ENCODE measurements at regions not wholly inside any gene's neighbourhood (a gene's known extent, or its start where the extent isn't known, plus 50 kb on each side); places are given as distances from the start of the nearest gene placed in this dataset.

- Histone ChIP-seq H3K4me3 (ENCODE audit: low read depth, low read length) (no peak overlapping the region), H3K27ac (ENCODE audit: insufficient read depth, low read length, poor library complexity, severe bottlenecking) (no peak overlapping the region), H3K36me3 (ENCODE audit: control insufficient read depth, insufficient read depth, low read length) (no peaks in the 10 kb centered on the region), H3K27me3 (ENCODE audit: control insufficient read depth, insufficient read depth, low read length) (no peaks in the 10 kb centered on the region), H3K9me3 (ENCODE audit: control insufficient read depth in 2 of 2, low read length in 2 of 2) (no peaks in the 10 kb centered on the region), H3K4me1 (ENCODE audit: control insufficient read depth, insufficient read depth, low read length, poor library complexity, severe bottlenecking) (no peaks in the 10 kb centered on the region)
- no peaks in the 10 kb centered on the region for H3K27me3 Mint-ChIP-seq
- DNase-seq (no peak), ATAC-seq (ENCODE audit: low read depth in 2 of 2) (no peak)
- no peak overlapping the region for H3K27ac Mint-ChIP-seq
- no peaks in the 10 kb centered on the region for H3K36me3 Mint-ChIP-seq
- H3K4me3 Mint-ChIP-seq, result no peak overlapping the region
- no peaks in the 10 kb centered on the region for H3K4me1 Mint-ChIP-seq
- peaks cover 0 to 2% (median 0%) of the 10 kb centered on the region in 7 donors for H3K9me3 Mint-ChIP-seq
Measured at GRCh38 chr18:51721996-51722395, 524.5 kb upstream of the MEX3C start.

- H3K9me3 Mint-ChIP-seq, result peaks cover 0 to 2% (median 0%) of the 10 kb centered on the region in 7 donors
- Histone ChIP-seq H3K36me3 (ENCODE audit: control insufficient read depth, insufficient read depth, low read length) (no peaks in the 10 kb centered on the region), H3K27me3 (ENCODE audit: control insufficient read depth, insufficient read depth, low read length) (no peaks in the 10 kb centered on the region), H3K27ac (ENCODE audit: insufficient read depth, low read length, poor library complexity, severe bottlenecking) (no peak overlapping the region), H3K9me3 (ENCODE audit: control insufficient read depth in 2 of 2, low read length in 2 of 2) (no peaks in the 10 kb centered on the region), H3K4me3 (ENCODE audit: low read depth, low read length) (no peak overlapping the region), H3K4me1 (ENCODE audit: control insufficient read depth, insufficient read depth, low read length, poor library complexity, severe bottlenecking) (no peaks in the 10 kb centered on the region)
- DNase-seq, result no peak
- no peak overlapping the region for H3K27ac Mint-ChIP-seq
- ATAC-seq (ENCODE audit: low read depth in 2 of 2), result no peak
- H3K36me3 Mint-ChIP-seq, result no peaks in the 10 kb centered on the region
- H3K27me3 Mint-ChIP-seq, result no peaks in the 10 kb centered on the region
- no peak overlapping the region for H3K4me3 Mint-ChIP-seq
- no peaks in the 10 kb centered on the region for H3K4me1 Mint-ChIP-seq
Measured at GRCh38 chr18:51724790-51725721, 527.6 kb upstream of the MEX3C start.

- DNase-seq, result no peak
- H3K4me1 Mint-ChIP-seq, result no peaks in the 10 kb centered on the region
- no peaks in the 10 kb centered on the region for H3K27me3 Mint-ChIP-seq
- no peaks in the 10 kb centered on the region for H3K36me3 Mint-ChIP-seq
- ATAC-seq (ENCODE audit: low read depth in 2 of 2), result no peak
- H3K27ac Mint-ChIP-seq, result no peak overlapping the region
- H3K9me3 Mint-ChIP-seq, result peaks cover 0 to 2% (median 0%) of the 10 kb centered on the region in 7 donors
- Histone ChIP-seq H3K4me1 (ENCODE audit: control insufficient read depth, insufficient read depth, low read length, poor library complexity, severe bottlenecking) (no peaks in the 10 kb centered on the region), H3K4me3 (ENCODE audit: low read depth, low read length) (no peak overlapping the region), H3K9me3 (ENCODE audit: control insufficient read depth in 2 of 2, low read length in 2 of 2) (no peaks in the 10 kb centered on the region), H3K27me3 (ENCODE audit: control insufficient read depth, insufficient read depth, low read length) (no peaks in the 10 kb centered on the region), H3K36me3 (ENCODE audit: control insufficient read depth, insufficient read depth, low read length) (no peaks in the 10 kb centered on the region), H3K27ac (ENCODE audit: insufficient read depth, low read length, poor library complexity, severe bottlenecking) (no peak overlapping the region)
- no peak overlapping the region for H3K4me3 Mint-ChIP-seq
Measured at GRCh38 chr18:51726614-51727013, 529.1 kb upstream of the MEX3C start.

GRCh38 chr18:51727780-51728179 is 530.3 kb upstream of the MEX3C start:
- Mint-ChIP-seq H3K27ac (no peak overlapping the region), H3K9me3 (peaks cover 0 to 2% (median 0%) of the 10 kb centered on the region in 7 donors), H3K27me3 (no peaks in the 10 kb centered on the region), H3K4me1 (no peaks in the 10 kb centered on the region), H3K4me3 (no peak overlapping the region), H3K36me3 (no peaks in the 10 kb centered on the region)
- Histone ChIP-seq H3K27ac (ENCODE audit: insufficient read depth, low read length, poor library complexity, severe bottlenecking) (no peak overlapping the region), H3K4me3 (ENCODE audit: low read depth, low read length) (no peak overlapping the region), H3K4me1 (ENCODE audit: control insufficient read depth, insufficient read depth, low read length, poor library complexity, severe bottlenecking) (no peaks in the 10 kb centered on the region), H3K36me3 (ENCODE audit: control insufficient read depth, insufficient read depth, low read length) (no peaks in the 10 kb centered on the region), H3K27me3 (ENCODE audit: control insufficient read depth, insufficient read depth, low read length) (no peaks in the 10 kb centered on the region), H3K9me3 (ENCODE audit: control insufficient read depth in 2 of 2, low read length in 2 of 2) (no peaks in the 10 kb centered on the region)
- ATAC-seq (ENCODE audit: low read depth in 2 of 2), result no peak
- no peak for DNase-seq

- no peak overlapping the region for H3K27ac ChIP-seq (ENCODE audit: insufficient read depth, low read length, poor library complexity, severe bottlenecking)
- ATAC-seq (ENCODE audit: low read depth in 2 of 2) (no peak), DNase-seq (no peak)
- Mint-ChIP-seq H3K27ac (no peak overlapping the region), H3K4me3 (no peak overlapping the region), H3K27me3 (no peaks in the 10 kb centered on the region), H3K4me1 (no peaks in the 10 kb centered on the region), H3K9me3 (peaks cover 0 to 4% (median 0%) of the 10 kb centered on the region in 7 donors), H3K36me3 (no peaks in the 10 kb centered on the region)
- no peaks in the 10 kb centered on the region for H3K27me3 ChIP-seq (ENCODE audit: control insufficient read depth, insufficient read depth, low read length)
- no peaks in the 10 kb centered on the region for H3K9me3 ChIP-seq (ENCODE audit: control insufficient read depth in 2 of 2, low read length in 2 of 2)
- no peak overlapping the region for H3K4me3 ChIP-seq (ENCODE audit: low read depth, low read length)
- no peaks in the 10 kb centered on the region for H3K4me1 ChIP-seq (ENCODE audit: control insufficient read depth, insufficient read depth, low read length, poor library complexity, severe bottlenecking)
- no peaks in the 10 kb centered on the region for H3K36me3 ChIP-seq (ENCODE audit: control insufficient read depth, insufficient read depth, low read length)
Measured at GRCh38 chr18:51731070-51731469, 533.6 kb upstream of the MEX3C start.

GRCh38 chr18:51734576-51734975 is 537.1 kb upstream of the MEX3C start:
- no peak overlapping the region for H3K4me3 ChIP-seq (ENCODE audit: low read depth, low read length)
- Mint-ChIP-seq H3K27ac (no peak overlapping the region), H3K4me3 (no peak overlapping the region), H3K36me3 (no peaks in the 10 kb centered on the region), H3K4me1 (no peaks in the 10 kb centered on the region), H3K27me3 (no peaks in the 10 kb centered on the region), H3K9me3 (peaks cover 0 to 7% (median 0%) of the 10 kb centered on the region in 7 donors)
- H3K27ac ChIP-seq (ENCODE audit: insufficient read depth, low read length, poor library complexity, severe bottlenecking), result no peak overlapping the region
- H3K36me3 ChIP-seq (ENCODE audit: control insufficient read depth, insufficient read depth, low read length), result no peaks in the 10 kb centered on the region
- no peaks in the 10 kb centered on the region for H3K4me1 ChIP-seq (ENCODE audit: control insufficient read depth, insufficient read depth, low read length, poor library complexity, severe bottlenecking)
- no peaks in the 10 kb centered on the region for H3K27me3 ChIP-seq (ENCODE audit: control insufficient read depth, insufficient read depth, low read length)
- ATAC-seq (ENCODE audit: low read depth in 2 of 2), result no peak
- no peak for DNase-seq
- no peaks in the 10 kb centered on the region for H3K9me3 ChIP-seq (ENCODE audit: control insufficient read depth in 2 of 2, low read length in 2 of 2)

GRCh38 chr18:51739044-51739666 is 541.7 kb upstream of the MEX3C start:
- Mint-ChIP-seq H3K27me3 (no peaks in the 10 kb centered on the region), H3K4me1 (no peaks in the 10 kb centered on the region), H3K36me3 (no peaks in the 10 kb centered on the region), H3K9me3 (peaks cover 0 to 5% (median 0%) of the 10 kb centered on the region in 7 donors), H3K27ac (no peak overlapping the region), H3K4me3 (no peak overlapping the region)
- Histone ChIP-seq H3K27me3 (ENCODE audit: control insufficient read depth, insufficient read depth, low read length) (no peaks in the 10 kb centered on the region), H3K9me3 (ENCODE audit: control insufficient read depth in 2 of 2, low read length in 2 of 2) (no peaks in the 10 kb centered on the region), H3K36me3 (ENCODE audit: control insufficient read depth, insufficient read depth, low read length) (no peaks in the 10 kb centered on the region), H3K4me3 (ENCODE audit: low read depth, low read length) (no peak overlapping the region), H3K4me1 (ENCODE audit: control insufficient read depth, insufficient read depth, low read length, poor library complexity, severe bottlenecking) (no peaks in the 10 kb centered on the region), H3K27ac (ENCODE audit: insufficient read depth, low read length, poor library complexity, severe bottlenecking) (no peak overlapping the region)
- ATAC-seq (ENCODE audit: low read depth in 2 of 2) (no peak), DNase-seq (no peak)
